ENCODE measurements at regions not wholly inside any gene's neighbourhood (a gene's known extent, or its start where the extent isn't known, plus 50 kb on each side); places are given as distances from the start of the nearest gene placed in this dataset.

GRCh38 chr2:216765761-216766262 lies 70.5 kb upstream of the IGFBP5 start:
- DNase-seq (ENCODE audit: insufficient read length, low spot score) = no peak
- no peak for TF ChIP-seq POLR2A (IDR thresholded peaks at IDR 0.05; ENCODE audit: low read depth, low read length)
- TF ChIP-seq PAX5 (IDR thresholded peaks at IDR 0.05; ENCODE audit: insufficient read depth, low read length, severe bottlenecking) = no peak
- TF ChIP-seq TAF1 (IDR thresholded peaks at IDR 0.05; ENCODE audit: low read depth, low read length) = no peak
- TF ChIP-seq POU2F2 (IDR thresholded peaks at IDR 0.05; ENCODE audit: low read depth, low read length) = no peak
- no peak for TF ChIP-seq SPI1 (IDR thresholded peaks at IDR 0.05; ENCODE audit: low read depth, low read length)
- TF ChIP-seq POLR2AphosphoS5 (IDR thresholded peaks at IDR 0.05; ENCODE audit: low read depth, low read length) = no peak
- FAIRE-seq = no peak

GRCh38 chr2:216763396-216763795 lies 68.0 kb upstream of the IGFBP5 start:
- no peak for DNase-seq (ENCODE audit: insufficient read length, low spot score)
- TF ChIP-seq POU2F2 (IDR thresholded peaks at IDR 0.05; ENCODE audit: low read depth, low read length) (no peak), PAX5 (IDR thresholded peaks at IDR 0.05; ENCODE audit: insufficient read depth, low read length, severe bottlenecking) (no peak), POLR2A (IDR thresholded peaks at IDR 0.05; ENCODE audit: low read depth, low read length) (no peak), POLR2AphosphoS5 (IDR thresholded peaks at IDR 0.05; ENCODE audit: low read depth, low read length) (no peak), TAF1 (IDR thresholded peaks at IDR 0.05; ENCODE audit: low read depth, low read length) (no peak), SPI1 (IDR thresholded peaks at IDR 0.05; ENCODE audit: low read depth, low read length) (no peak)
- no peak for FAIRE-seq

GRCh38 chr2:216761809-216762208 lies 66.5 kb upstream of the IGFBP5 start:
- no peak for FAIRE-seq
- no peak for DNase-seq (ENCODE audit: insufficient read length, low spot score)

DNA sequence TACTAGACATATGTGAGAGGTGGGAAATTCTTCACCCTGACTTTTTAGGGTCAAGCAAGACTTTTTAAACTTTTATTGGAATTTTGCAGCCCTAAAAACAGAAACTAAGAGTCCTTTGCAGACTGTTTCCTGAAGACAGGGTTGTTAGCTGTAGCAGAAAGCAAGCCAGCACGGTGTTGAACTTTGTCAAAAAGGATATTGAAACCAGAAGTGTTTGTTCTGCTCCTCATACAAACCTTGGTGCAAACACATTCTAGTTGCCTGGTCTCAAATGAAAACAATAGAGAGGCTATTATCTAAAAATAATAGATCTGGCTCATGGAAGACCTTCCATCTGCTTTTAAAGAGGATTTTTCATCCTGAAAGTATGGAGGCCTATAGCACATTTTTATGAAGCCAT lies 65.8 kb upstream of the IGFBP5 start:
- TF ChIP-seq SPI1 (IDR thresholded peaks at IDR 0.05; ENCODE audit: low read depth, low read length) (no peak), PAX5 (IDR thresholded peaks at IDR 0.05; ENCODE audit: insufficient read depth, low read length, severe bottlenecking) (no peak), POU2F2 (IDR thresholded peaks at IDR 0.05; ENCODE audit: low read depth, low read length) (no peak), POLR2AphosphoS5 (IDR thresholded peaks at IDR 0.05; ENCODE audit: low read depth, low read length) (no peak), POLR2A (IDR thresholded peaks at IDR 0.05; ENCODE audit: low read depth, low read length) (no peak), TAF1 (IDR thresholded peaks at IDR 0.05; ENCODE audit: low read depth, low read length) (no peak)
- FAIRE-seq = no peak
- DNase-seq (ENCODE audit: insufficient read length, low spot score) = no peak

More at GRCh38 chr2:216761809-216762208, 66.5 kb upstream of the IGFBP5 start:
- no peak for TF ChIP-seq POLR2A (IDR thresholded peaks at IDR 0.05; ENCODE audit: low read depth, low read length)
- no peak for TF ChIP-seq SPI1 (IDR thresholded peaks at IDR 0.05; ENCODE audit: low read depth, low read length)
- TF ChIP-seq PAX5 (IDR thresholded peaks at IDR 0.05; ENCODE audit: insufficient read depth, low read length, severe bottlenecking) = no peak
- TF ChIP-seq POLR2AphosphoS5 (IDR thresholded peaks at IDR 0.05; ENCODE audit: low read depth, low read length) = no peak
- TF ChIP-seq TAF1 (IDR thresholded peaks at IDR 0.05; ENCODE audit: low read depth, low read length) = no peak
- TF ChIP-seq POU2F2 (IDR thresholded peaks at IDR 0.05; ENCODE audit: low read depth, low read length) = no peak

- FAIRE-seq = no peak
- DNase-seq (ENCODE audit: insufficient read length, low spot score) = no peak
- no peak for TF ChIP-seq POLR2AphosphoS5 (IDR thresholded peaks at IDR 0.05; ENCODE audit: low read depth, low read length)
- no peak for TF ChIP-seq POU2F2 (IDR thresholded peaks at IDR 0.05; ENCODE audit: low read depth, low read length)
- TF ChIP-seq PAX5 (IDR thresholded peaks at IDR 0.05; ENCODE audit: insufficient read depth, low read length, severe bottlenecking) = no peak
- TF ChIP-seq POLR2A (IDR thresholded peaks at IDR 0.05; ENCODE audit: low read depth, low read length) = no peak
- no peak for TF ChIP-seq SPI1 (IDR thresholded peaks at IDR 0.05; ENCODE audit: low read depth, low read length)
- no peak for TF ChIP-seq TAF1 (IDR thresholded peaks at IDR 0.05; ENCODE audit: low read depth, low read length)
Observed at GRCh38 chr2:216758256-216759155, 63.2 kb upstream of the IGFBP5 start.

DNA sequence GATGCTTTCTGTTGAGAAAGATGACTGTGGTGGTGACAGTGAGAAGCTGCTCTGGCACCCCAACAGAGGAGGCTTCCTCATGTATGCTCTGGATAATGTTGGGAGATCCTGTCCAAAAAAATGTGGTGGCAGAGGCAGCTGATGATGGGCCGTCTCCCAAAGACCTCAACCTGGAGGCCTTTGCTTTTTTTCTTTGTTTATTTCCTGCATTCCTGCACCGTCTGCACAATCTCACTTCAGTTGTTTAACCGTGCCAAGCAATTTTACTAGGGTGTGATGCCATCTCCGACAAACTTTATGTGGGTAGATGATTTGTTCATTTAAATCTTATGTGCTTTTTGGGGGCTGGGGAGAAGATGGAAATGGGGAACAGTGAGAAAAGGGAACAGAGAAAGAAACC lies 62.2 kb upstream of the IGFBP5 start:
- DNase-seq (ENCODE audit: insufficient read length, low spot score) (no peak), FAIRE-seq (no peak)
- TF ChIP-seq POLR2A (IDR thresholded peaks at IDR 0.05; ENCODE audit: low read depth, low read length) (no peak), TAF1 (IDR thresholded peaks at IDR 0.05; ENCODE audit: low read depth, low read length) (no peak)

DNA sequence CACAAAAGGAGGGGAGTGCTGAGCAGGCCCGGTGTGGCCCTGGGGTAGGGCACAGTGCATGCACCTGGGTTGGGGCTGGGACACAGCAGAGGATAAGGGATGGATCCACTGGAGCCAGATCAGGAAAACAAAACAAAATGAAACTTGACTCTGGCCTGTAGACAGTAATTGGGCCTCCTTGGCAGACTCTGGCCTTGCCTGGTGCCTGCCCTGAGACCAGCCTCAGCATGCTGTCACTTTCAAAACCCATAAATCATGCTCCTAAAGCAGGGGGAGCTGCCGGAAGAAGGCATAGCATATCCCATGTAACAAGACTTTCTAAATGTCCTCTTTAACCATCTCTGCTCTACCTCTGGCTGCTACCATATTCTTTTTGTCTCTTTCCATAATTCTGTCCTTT lies 61.1 kb upstream of the IGFBP5 start:
- DNase-seq (ENCODE audit: insufficient read length, low spot score) (no peak), FAIRE-seq (no peak)
- TF ChIP-seq PAX5 (IDR thresholded peaks at IDR 0.05; ENCODE audit: insufficient read depth, low read length, severe bottlenecking) (no peak), POLR2AphosphoS5 (IDR thresholded peaks at IDR 0.05; ENCODE audit: low read depth, low read length) (no peak)

DNA sequence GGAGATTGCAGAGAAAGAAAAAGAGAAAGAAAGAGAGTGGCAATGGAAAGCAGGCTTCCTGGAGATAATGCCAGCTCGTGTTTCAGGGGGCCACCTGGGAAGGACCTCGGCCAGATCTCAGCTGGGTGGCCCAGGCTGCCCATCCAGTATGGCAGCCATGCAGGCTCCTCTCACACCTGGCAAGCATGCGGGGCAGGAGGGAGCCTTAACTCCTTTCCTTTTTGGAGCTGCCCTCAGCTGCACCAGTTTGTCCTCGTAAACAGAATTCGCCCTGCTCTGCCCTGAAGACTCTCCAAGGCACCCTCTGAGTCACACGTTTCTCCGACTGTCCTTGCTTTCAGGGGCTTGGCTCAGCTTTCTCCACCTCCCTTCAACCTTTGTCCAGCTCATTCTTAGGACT lies 59.5 kb upstream of the IGFBP5 start:
- DNase-seq (ENCODE audit: insufficient read length, low spot score) (no peak), FAIRE-seq (no peak)
- TF ChIP-seq POLR2AphosphoS5 (IDR thresholded peaks at IDR 0.05; ENCODE audit: low read depth, low read length) (no peak), TAF1 (IDR thresholded peaks at IDR 0.05; ENCODE audit: low read depth, low read length) (no peak), POLR2A (IDR thresholded peaks at IDR 0.05; ENCODE audit: low read depth, low read length) (no peak), SPI1 (IDR thresholded peaks at IDR 0.05; ENCODE audit: low read depth, low read length) (no peak), PAX5 (IDR thresholded peaks at IDR 0.05; ENCODE audit: insufficient read depth, low read length, severe bottlenecking) (no peak), POU2F2 (IDR thresholded peaks at IDR 0.05; ENCODE audit: low read depth, low read length) (no peak)

DNA sequence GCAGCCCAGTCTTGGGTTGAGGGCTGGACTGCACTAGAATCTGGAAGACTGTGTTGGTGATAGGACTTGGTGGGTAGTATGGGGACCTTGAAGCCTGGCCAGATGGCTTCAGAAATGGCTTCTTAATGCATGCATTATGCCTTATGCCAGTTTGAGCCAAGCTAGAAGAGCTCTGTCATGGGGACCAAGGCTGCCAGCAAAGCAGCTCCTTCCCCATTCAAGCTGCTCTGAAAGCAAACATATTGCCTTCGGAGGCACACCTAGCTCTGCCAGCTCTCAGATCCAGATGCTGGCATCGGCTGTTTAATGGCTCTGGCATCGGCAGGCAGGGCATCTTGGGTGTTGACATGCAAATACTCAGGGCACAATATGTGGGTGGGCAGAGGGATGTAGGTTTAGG lies 59.0 kb upstream of the IGFBP5 start:
- no peak for FAIRE-seq
- no peak for TF ChIP-seq SPI1 (IDR thresholded peaks at IDR 0.05; ENCODE audit: low read depth, low read length)
- no peak for TF ChIP-seq POLR2AphosphoS5 (IDR thresholded peaks at IDR 0.05; ENCODE audit: low read depth, low read length)
- no peak for TF ChIP-seq POU2F2 (IDR thresholded peaks at IDR 0.05; ENCODE audit: low read depth, low read length)
- no peak for TF ChIP-seq PAX5 (IDR thresholded peaks at IDR 0.05; ENCODE audit: insufficient read depth, low read length, severe bottlenecking)
- TF ChIP-seq POLR2A (IDR thresholded peaks at IDR 0.05; ENCODE audit: low read depth, low read length) = no peak
- no peak for TF ChIP-seq TAF1 (IDR thresholded peaks at IDR 0.05; ENCODE audit: low read depth, low read length)
- no peak for DNase-seq (ENCODE audit: insufficient read length, low spot score)

Measured in GM12891 (cell line).